Lower lobe of right lung (tissue), 2 donors: ENCODE measurements at regions not wholly inside any gene's neighbourhood (a gene's known extent, or its start where the extent isn't known, plus 50 kb on each side); places are given as distances from the start of the nearest gene placed in this dataset.
"Not testable (repeated sequence)": the region's sequence is repeated elsewhere in the genome, so short reads cannot be mapped to it uniquely, and the experiment has no call there.

ENCODE experiments used
- ATAC-seq, 2 donors: fragments of 200-7000 bp; cut with Tn5 transposase; one replicate each; pipeline ENCODE4 v1.9.1; 2020 to 2022; ENCODE audit warnings: mild to moderate bottlenecking in 2 of 2, moderate library complexity in 2 of 2
- DNase-seq: peaks from one replicate; pipeline ENCODE4 v3.0.0-alpha.2; 2020
- H3K27ac ChIP-seq: fragments of 200-600 bp; one replicate; pipeline ENCODE4 v1.8.0; 2022
- H3K27me3 ChIP-seq: fragments of 200-600 bp; one replicate; pipeline ENCODE4 v1.8.0; 2022; ENCODE audit warnings: low read depth
- H3K36me3 ChIP-seq: fragments of 200-600 bp; one replicate; pipeline ENCODE4 v1.8.0; 2022; ENCODE audit warnings: mild to moderate bottlenecking
- H3K4me1 ChIP-seq: fragments of 200-600 bp; one replicate; pipeline ENCODE4 v1.8.0; 2022
- H3K4me3 ChIP-seq: fragments of 200-600 bp; one replicate; pipeline ENCODE4 v1.8.0; 2022; ENCODE audit warnings: mild to moderate bottlenecking
- H3K9me3 ChIP-seq: fragments of 200-600 bp; one replicate; pipeline ENCODE4 v1.8.0; 2022
- CTCF ChIP-seq: fragments of 200-600 bp; IDR thresholded peaks from one replicate; pipeline ENCODE4 v1.8.0; 2022; ENCODE audit warnings: antibody characterized with exemption, mild to moderate bottlenecking
- intact Hi-C: fragments of 100-400 bp; cut with DNase I; formaldehyde crosslinking; loops from one replicate; pipeline ENCODE4 v1.11.0; 2022
- donor health status: DM: no; HTN: yes; CAD: no; lungs with severe emphysema.

GRCh38 chr3:20529911-20530310, 343.9 kb upstream of the SGO1 start:
- TF ChIP-seq CTCF: no peak
- Histone ChIP-seq H3K9me3 (no peaks in the 10 kb centered on the region), H3K27me3 (no peaks in the 10 kb centered on the region), H3K27ac (no peak overlapping the region), H3K4me1 (no peaks in the 10 kb centered on the region), H3K4me3 (no peak overlapping the region), H3K36me3 (no peaks in the 10 kb centered on the region)
- no peak for DNase-seq
- no peak for ATAC-seq
- intact Hi-C loops: no loop called here

- Histone ChIP-seq H3K4me1 (no peaks in the 10 kb centered on the region), H3K27ac (no peak overlapping the region), H3K9me3 (no peaks in the 10 kb centered on the region), H3K27me3 (no peaks in the 10 kb centered on the region), H3K36me3 (no peaks in the 10 kb centered on the region), H3K4me3 (no peak overlapping the region)
- intact Hi-C loops: no loop called here
- ATAC-seq (no peak), DNase-seq (no peak)
- no peak for TF ChIP-seq CTCF
Observed at GRCh38 chr3:20528180-20528770, 342.3 kb upstream of the SGO1 start.

- Histone ChIP-seq H3K27ac (no peak overlapping the region), H3K4me3 (no peak overlapping the region), H3K27me3 (no peaks in the 10 kb centered on the region), H3K9me3 (no peaks in the 10 kb centered on the region), H3K36me3 (no peaks in the 10 kb centered on the region), H3K4me1 (no peaks in the 10 kb centered on the region)
- no peak for ATAC-seq
- no peak for DNase-seq
- intact Hi-C loops: no loop called here
- TF ChIP-seq CTCF: no peak
Observed at GRCh38 chr3:20527368-20527767, 341.4 kb upstream of the SGO1 start.

- no peak for ATAC-seq
- intact Hi-C loops: no loop called here
Observed at GRCh38 chr3:20524328-20524727, 338.3 kb upstream of the SGO1 start.

GRCh38 chr3:20523293-20523692, 337.3 kb upstream of the SGO1 start:
- DNase-seq: no peak
- H3K27me3 ChIP-seq: no peaks in the 10 kb centered on the region
- intact Hi-C loops: no loop called here
- H3K27ac ChIP-seq: no peak overlapping the region
- no peaks in the 10 kb centered on the region for H3K4me1 ChIP-seq
- TF ChIP-seq CTCF: no peak
- no peak for ATAC-seq
- no peak overlapping the region for H3K4me3 ChIP-seq
- H3K9me3 ChIP-seq: no peaks in the 10 kb centered on the region
- H3K36me3 ChIP-seq: no peaks in the 10 kb centered on the region

More at GRCh38 chr3:20524328-20524727, 338.3 kb upstream of the SGO1 start:
- no peaks in the 10 kb centered on the region for H3K27me3 ChIP-seq
- H3K9me3 ChIP-seq: no peaks in the 10 kb centered on the region
- no peak for TF ChIP-seq CTCF
- DNase-seq: no peak
- no peaks in the 10 kb centered on the region for H3K4me1 ChIP-seq
- H3K4me3 ChIP-seq: no peak overlapping the region
- no peak overlapping the region for H3K27ac ChIP-seq
- no peaks in the 10 kb centered on the region for H3K36me3 ChIP-seq

- DNase-seq, ATAC-seq, H3K4me1 ChIP-seq: not testable (repeated sequence)
Observed at GRCh38 chr3:20517316-20517715, 331.3 kb upstream of the SGO1 start.

More at GRCh38 chr3:20517316-20517715, 331.3 kb upstream of the SGO1 start:
- H3K27me3 ChIP-seq, H3K9me3 ChIP-seq, intact Hi-C loops, H3K27ac ChIP-seq, H3K36me3 ChIP-seq, H3K4me3 ChIP-seq: not testable (repeated sequence)
